OCI-LY7 (cell line): ENCODE measurements at regions not wholly inside any gene's neighbourhood (a gene's known extent, or its start where the extent isn't known, plus 50 kb on each side); places are given as distances from the start of the nearest gene placed in this dataset.

Experiments
- CTCF ChIP-seq: fragments of 200-600 bp; sonication (generic); conservative IDR thresholded peaks from 2 replicates; pipeline ENCODE4 v1.5.1; 2014; ENCODE audit warnings: mild to moderate bottlenecking, antibody characterized with exemption, low read length, moderate library complexity, mixed read lengths
- EZH2phosphoT487 ChIP-seq: fragments of 200-600 bp; sonication (generic); IDR thresholded peaks from 2 replicates; pipeline ENCODE4 v1.6.1; 2018; ENCODE audit warnings: low read depth, borderline replicate concordance, mild to moderate bottlenecking, mixed run types, antibody characterized with exemption, low read length, moderate library complexity, mixed read lengths

GRCh38 chr12:78403136-78403535, 461.4 kb upstream of the SYT1 start:
- no peak for TF ChIP-seq CTCF
- no peak for TF ChIP-seq EZH2phosphoT487
